ENCODE measurements at regions not wholly inside any gene's neighbourhood (a gene's known extent, or its start where the extent isn't known, plus 50 kb on each side); places are given as distances from the start of the nearest gene placed in this dataset.
"Not testable (repeated sequence)": the region's sequence is repeated elsewhere in the genome, so short reads cannot be mapped to it uniquely, and the experiment has no call there.

- no peaks in the 10 kb centered on the region for H3K36me3 ChIP-seq
- no peak for TF ChIP-seq CTCF (IDR thresholded peaks at IDR 0.05)
- ATAC-seq (no peak), DNase-seq (no peak)
- H3K9me3 ChIP-seq = no peaks in the 10 kb centered on the region
- no peaks in the 10 kb centered on the region for H3K4me1 ChIP-seq
- H3K4me3 ChIP-seq = no peak overlapping the region
- H3K27me3 ChIP-seq = no peaks in the 10 kb centered on the region
- intact Hi-C loops (cut with DNase I) = no loop called here
- no peak overlapping the region for H3K27ac ChIP-seq
These were observed 344.6 kb upstream of the TMEFF2 start for GRCh38 chr2:192539306-192539705.

- Histone ChIP-seq H3K4me1 (no peaks in the 10 kb centered on the region), H3K27ac (no peak overlapping the region), H3K4me3 (no peak overlapping the region), H3K9me3 (no peaks in the 10 kb centered on the region), H3K27me3 (no peaks in the 10 kb centered on the region), H3K36me3 (no peaks in the 10 kb centered on the region)
- ATAC-seq (no peak), DNase-seq (no peak)
- intact Hi-C loops (cut with DNase I) = no loop called here
- no peak for TF ChIP-seq CTCF (IDR thresholded peaks at IDR 0.05)
These were observed 342.3 kb upstream of the TMEFF2 start for GRCh38 chr2:192536922-192537624.

- ATAC-seq = no peak
- TF ChIP-seq CTCF (IDR thresholded peaks at IDR 0.05) = no peak
These were observed 341.5 kb upstream of the TMEFF2 start for GRCh38 chr2:192535956-192536921.

GRCh38 chr2:192534072-192534471, 339.3 kb upstream of the TMEFF2 start:
- intact Hi-C loops (cut with DNase I) = no loop called here
- Histone ChIP-seq H3K9me3 (peaks cover 0 to 4% of the 10 kb centered on the region in 2 donors), H3K4me3 (no peak overlapping the region), H3K27ac (no peak overlapping the region), H3K36me3 (no peaks in the 10 kb centered on the region), H3K4me1 (no peaks in the 10 kb centered on the region), H3K27me3 (no peaks in the 10 kb centered on the region)
- TF ChIP-seq CTCF (IDR thresholded peaks at IDR 0.05) = no peak
- DNase-seq (no peak), ATAC-seq (no peak)

More at GRCh38 chr2:192535956-192536921, 341.5 kb upstream of the TMEFF2 start:
- H3K27me3 ChIP-seq = no peaks in the 10 kb centered on the region
- H3K9me3 ChIP-seq = no peaks in the 10 kb centered on the region
- no peaks in the 10 kb centered on the region for H3K36me3 ChIP-seq
- intact Hi-C loops (cut with DNase I) = no loop called here
- H3K4me3 ChIP-seq = no peak overlapping the region
- H3K4me1 ChIP-seq = no peaks in the 10 kb centered on the region
- DNase-seq = no peak
- no peak overlapping the region for H3K27ac ChIP-seq

GRCh38 chr2:192524642-192525251, 330.0 kb upstream of the TMEFF2 start:
- H3K9me3 ChIP-seq = peaks cover 0 to 26% of the 10 kb centered on the region in 2 donors
- H3K4me3 ChIP-seq; ATAC-seq; H3K27me3 ChIP-seq; intact Hi-C loops (cut with DNase I); H3K27ac ChIP-seq; DNase-seq; H3K36me3 ChIP-seq; H3K4me1 ChIP-seq: not testable (repeated sequence)

- H3K27ac ChIP-seq; H3K27me3 ChIP-seq; intact Hi-C loops (cut with DNase I); ATAC-seq; DNase-seq; H3K4me3 ChIP-seq; H3K36me3 ChIP-seq; H3K4me1 ChIP-seq: not testable (repeated sequence)
- H3K9me3 ChIP-seq = peaks cover 0 to 23% of the 10 kb centered on the region in 2 donors
These were observed 329.5 kb upstream of the TMEFF2 start for GRCh38 chr2:192524214-192524613.

All from left lung (tissue), 4 donors.